ENCODE measurements at regions not wholly inside any gene's neighbourhood (a gene's known extent, or its start where the extent isn't known, plus 50 kb on each side); places are given as distances from the start of the nearest gene placed in this dataset.

DNA sequence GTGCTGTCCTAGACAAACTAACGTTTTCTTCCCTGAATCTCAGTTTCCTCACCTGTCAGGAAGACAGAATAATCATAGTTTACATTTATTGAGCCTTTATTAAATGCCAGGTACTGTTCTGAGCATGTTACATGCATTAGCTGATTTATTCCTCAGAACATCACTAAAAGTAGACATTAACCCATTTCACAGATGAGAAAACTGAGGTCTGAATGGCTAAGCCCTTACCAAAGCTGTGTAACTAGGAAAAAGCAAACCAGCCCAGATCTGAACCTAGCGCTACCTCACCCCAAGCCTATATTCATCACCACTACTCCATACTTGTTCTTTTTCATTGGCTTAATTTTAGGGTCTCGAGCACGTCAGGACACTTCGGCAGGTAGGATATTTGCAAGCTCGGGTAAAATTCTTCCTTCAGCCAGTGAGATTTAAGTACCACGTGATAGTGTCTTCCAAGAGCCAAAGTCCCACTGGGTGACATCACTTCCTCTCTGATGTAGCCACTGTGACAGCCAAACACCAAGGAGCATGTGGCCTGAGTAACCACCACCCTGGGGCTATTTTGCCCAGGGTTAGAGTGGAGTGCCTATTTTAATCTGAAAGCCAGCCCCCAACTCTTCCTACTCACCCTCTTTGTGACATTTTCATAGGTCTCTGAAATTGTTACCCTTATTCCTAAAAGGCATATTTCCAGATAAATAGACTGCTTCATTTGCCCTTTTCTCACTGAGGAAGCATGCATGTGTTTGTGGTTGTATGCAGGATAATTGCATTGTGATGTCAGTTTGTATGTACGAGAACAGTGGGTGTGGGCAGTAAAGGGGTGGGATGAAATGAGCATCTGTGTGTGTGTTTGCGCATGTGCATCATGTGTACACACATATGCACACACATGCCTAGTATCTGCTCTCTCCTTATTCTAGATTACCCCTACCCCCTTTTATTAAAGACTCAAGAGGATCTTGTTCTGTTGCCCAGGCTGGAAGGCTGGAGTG lies 62.2 kb upstream of the WSCD2 start:
- Histone ChIP-seq H3K27ac (no peak overlapping the region), H3K27me3 (ENCODE audit: insufficient read depth, low read depth, severe bottlenecking) (no peaks in the 10 kb centered on the region), H3K4me3 (ENCODE audit: low read depth, low read length) (no peak overlapping the region), H3K36me3 (no peaks in the 10 kb centered on the region), H3K9me3 (ENCODE audit: severe bottlenecking) (no peaks in the 10 kb centered on the region)
- DNase-seq: no peak
- TF ChIP-seq, protein P1, sequence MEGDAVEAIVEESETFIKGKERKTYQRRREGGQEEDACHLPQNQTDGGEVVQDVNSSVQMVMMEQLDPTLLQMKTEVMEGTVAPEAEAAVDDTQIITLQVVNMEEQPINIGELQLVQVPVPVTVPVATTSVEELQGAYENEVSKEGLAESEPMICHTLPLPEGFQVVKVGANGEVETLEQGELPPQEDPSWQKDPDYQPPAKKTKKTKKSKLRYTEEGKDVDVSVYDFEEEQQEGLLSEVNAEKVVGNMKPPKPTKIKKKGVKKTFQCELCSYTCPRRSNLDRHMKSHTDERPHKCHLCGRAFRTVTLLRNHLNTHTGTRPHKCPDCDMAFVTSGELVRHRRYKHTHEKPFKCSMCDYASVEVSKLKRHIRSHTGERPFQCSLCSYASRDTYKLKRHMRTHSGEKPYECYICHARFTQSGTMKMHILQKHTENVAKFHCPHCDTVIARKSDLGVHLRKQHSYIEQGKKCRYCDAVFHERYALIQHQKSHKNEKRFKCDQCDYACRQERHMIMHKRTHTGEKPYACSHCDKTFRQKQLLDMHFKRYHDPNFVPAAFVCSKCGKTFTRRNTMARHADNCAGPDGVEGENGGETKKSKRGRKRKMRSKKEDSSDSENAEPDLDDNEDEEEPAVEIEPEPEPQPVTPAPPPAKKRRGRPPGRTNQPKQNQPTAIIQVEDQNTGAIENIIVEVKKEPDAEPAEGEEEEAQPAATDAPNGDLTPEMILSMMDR (IDR thresholded peaks at IDR 0.05; ENCODE audit: low read depth, low read length): no peak

DNA sequence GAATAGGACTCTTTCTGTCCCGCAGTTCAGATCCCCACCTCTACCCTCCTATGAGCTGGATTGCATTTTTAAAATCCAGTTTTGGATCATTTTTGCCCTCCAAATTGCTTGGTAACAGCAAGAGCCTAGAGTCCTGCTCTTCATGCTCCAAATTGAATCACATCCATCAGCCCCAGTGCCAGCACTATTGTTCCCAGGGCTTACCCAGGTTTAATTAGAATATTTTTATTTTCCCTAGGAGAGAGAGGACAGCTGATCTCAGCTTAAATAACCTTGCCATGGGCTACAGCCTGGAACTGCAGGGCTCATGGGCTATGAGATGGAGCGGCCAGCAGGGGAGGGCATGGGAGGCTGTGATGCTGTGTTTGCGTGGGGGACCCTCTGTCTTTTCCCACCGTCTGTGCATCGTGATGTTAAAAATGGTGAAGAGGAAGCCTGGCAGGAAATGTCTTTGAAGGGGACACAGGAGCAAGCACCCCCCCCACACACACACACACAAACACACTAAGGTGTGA lies 59.4 kb upstream of the WSCD2 start:
- Histone ChIP-seq H3K4me3 (ENCODE audit: low read depth, low read length) (no peak overlapping the region), H3K36me3 (no peaks in the 10 kb centered on the region), H3K27ac (no peak overlapping the region), H3K27me3 (ENCODE audit: insufficient read depth, low read depth, severe bottlenecking) (no peaks in the 10 kb centered on the region), H3K9me3 (ENCODE audit: severe bottlenecking) (no peaks in the 10 kb centered on the region)
- no peak for DNase-seq
- TF ChIP-seq, protein P1 (IDR thresholded peaks at IDR 0.05; ENCODE audit: low read depth, low read length): no peak

DNA sequence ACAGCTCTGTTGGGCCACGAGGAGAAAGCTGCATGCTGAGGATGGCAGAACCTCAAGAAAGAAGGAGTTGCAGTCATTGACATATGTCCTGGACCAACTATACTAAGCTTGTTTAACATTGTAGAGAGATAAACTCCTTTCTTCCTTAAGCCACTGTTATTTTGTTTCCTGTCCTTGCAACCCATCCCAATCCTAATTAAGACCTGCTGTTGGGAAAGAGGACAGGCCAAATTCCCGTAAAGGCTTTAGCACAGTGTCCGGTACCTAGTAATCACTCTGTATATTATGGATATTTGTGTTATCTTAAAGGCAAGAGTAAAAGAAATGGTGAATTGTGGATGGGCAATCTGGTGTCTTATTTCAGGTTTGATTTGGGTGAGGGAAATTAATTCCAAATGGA lies 53.5 kb upstream of the WSCD2 start:
- no peak for DNase-seq
- no peak overlapping the region for H3K27ac ChIP-seq
- no peaks in the 10 kb centered on the region for H3K36me3 ChIP-seq
- no peak overlapping the region for H3K4me3 ChIP-seq (ENCODE audit: low read depth, low read length)
- TF ChIP-seq, protein P1 (IDR thresholded peaks at IDR 0.05; ENCODE audit: low read depth, low read length): no peak
- no peaks in the 10 kb centered on the region for H3K9me3 ChIP-seq (ENCODE audit: severe bottlenecking)
- no peaks in the 10 kb centered on the region for H3K27me3 ChIP-seq (ENCODE audit: insufficient read depth, low read depth, severe bottlenecking)

DNA sequence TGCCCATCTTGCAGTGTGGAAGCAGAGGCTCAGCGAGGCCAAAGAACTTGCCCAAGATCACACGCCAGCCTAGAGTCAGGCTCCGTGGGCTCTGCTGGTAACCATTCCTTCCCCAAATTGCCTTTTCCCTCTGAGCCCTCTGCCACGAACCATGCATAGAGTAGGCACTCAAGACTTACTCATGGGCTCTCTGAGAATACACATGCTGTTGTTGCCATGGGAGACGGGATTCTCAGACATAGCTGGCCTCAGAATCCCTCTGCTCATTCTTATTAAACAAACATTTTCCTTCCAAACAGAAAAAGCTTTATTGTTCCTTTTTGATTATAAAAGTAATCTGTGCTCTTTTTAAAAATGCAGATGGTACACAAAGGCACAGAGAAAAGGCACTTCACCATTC lies 52.5 kb upstream of the WSCD2 start:
- no peak for DNase-seq
- TF ChIP-seq, protein P1 (IDR thresholded peaks at IDR 0.05; ENCODE audit: low read depth, low read length): no peak
- no peak overlapping the region for H3K4me3 ChIP-seq (ENCODE audit: low read depth, low read length)
- no peak overlapping the region for H3K27ac ChIP-seq
- H3K27me3 ChIP-seq (ENCODE audit: insufficient read depth, low read depth, severe bottlenecking): no peaks in the 10 kb centered on the region
- H3K9me3 ChIP-seq (ENCODE audit: severe bottlenecking): no peaks in the 10 kb centered on the region
- no peaks in the 10 kb centered on the region for H3K36me3 ChIP-seq

DNA sequence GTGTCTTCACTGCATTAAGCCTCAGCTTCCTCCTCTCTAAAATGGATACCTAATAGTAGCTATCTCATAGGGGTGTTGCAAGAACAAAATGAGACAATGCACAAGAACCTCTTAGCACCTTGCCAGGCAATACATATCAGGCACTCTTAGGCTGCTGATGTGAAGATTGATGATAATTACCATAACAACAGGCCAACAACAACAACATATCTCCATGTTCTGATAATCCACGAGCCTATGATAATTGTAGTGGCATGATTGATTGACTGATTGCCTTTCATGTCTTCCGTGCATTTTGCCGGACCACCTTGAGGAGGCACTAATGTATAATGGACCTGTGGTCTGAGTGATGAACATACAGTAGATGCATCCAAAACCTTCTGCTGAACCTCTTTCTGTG lies 50.7 kb upstream of the WSCD2 start:
- TF ChIP-seq, protein P1 (IDR thresholded peaks at IDR 0.05; ENCODE audit: low read depth, low read length): no peak

More for the DNA sequence above, 50.7 kb upstream of the WSCD2 start:
- Histone ChIP-seq H3K27ac (no peak overlapping the region), H3K9me3 (ENCODE audit: severe bottlenecking) (no peaks in the 10 kb centered on the region), H3K36me3 (no peaks in the 10 kb centered on the region), H3K27me3 (ENCODE audit: insufficient read depth, low read depth, severe bottlenecking) (no peaks in the 10 kb centered on the region), H3K4me3 (ENCODE audit: low read depth, low read length) (no peak overlapping the region)
- DNase-seq: no peak
